WERI-Rb-1 (cell line): ENCODE measurements at regions not wholly inside any gene's neighbourhood (a gene's known extent, or its start where the extent isn't known, plus 50 kb on each side); places are given as distances from the start of the nearest gene placed in this dataset.

Source experiments
- DNase-seq: peaks from one replicate; pipeline ENCODE4 v3.0.0-alpha.2; 2020
- H3K27ac ChIP-seq: fragments of 250-450 bp; sonication (Bioruptor Pico); 2 replicates; pipeline ENCODE4 v1.5.1; 2020; ENCODE audit warnings: mild to moderate bottlenecking, moderate library complexity
- H3K27me3 ChIP-seq: fragments of 250-450 bp; sonication (Bioruptor Pico); 2 replicates; pipeline ENCODE4 v1.5.1; 2021; ENCODE audit warnings: mild to moderate bottlenecking, low read depth, moderate library complexity; ENCODE audit not compliant: insufficient read depth, severe bottlenecking
- H3K36me3 ChIP-seq: fragments of 250-450 bp; sonication (Bioruptor Pico); 2 replicates; pipeline ENCODE4 v1.5.1; 2020; ENCODE audit warnings: mild to moderate bottlenecking, moderate library complexity
- H3K4me3 ChIP-seq: 2 replicates; pipeline ENCODE4 v1.5.1; 2011; ENCODE audit warnings: low read depth, mild to moderate bottlenecking, control low read depth, low read length
- H3K9me3 ChIP-seq: fragments of 250-450 bp; sonication (Bioruptor Pico); 2 replicates; pipeline ENCODE4 v1.5.1; 2021; ENCODE audit warnings: mild to moderate bottlenecking, moderate library complexity; ENCODE audit not compliant: severe bottlenecking
- CTCF ChIP-seq: IDR thresholded peaks from 2 replicates; pipeline ENCODE4 v1.5.1; 2011; ENCODE audit warnings: low read depth, mild to moderate bottlenecking, control low read depth, inconsistent platforms, low read length

DNA sequence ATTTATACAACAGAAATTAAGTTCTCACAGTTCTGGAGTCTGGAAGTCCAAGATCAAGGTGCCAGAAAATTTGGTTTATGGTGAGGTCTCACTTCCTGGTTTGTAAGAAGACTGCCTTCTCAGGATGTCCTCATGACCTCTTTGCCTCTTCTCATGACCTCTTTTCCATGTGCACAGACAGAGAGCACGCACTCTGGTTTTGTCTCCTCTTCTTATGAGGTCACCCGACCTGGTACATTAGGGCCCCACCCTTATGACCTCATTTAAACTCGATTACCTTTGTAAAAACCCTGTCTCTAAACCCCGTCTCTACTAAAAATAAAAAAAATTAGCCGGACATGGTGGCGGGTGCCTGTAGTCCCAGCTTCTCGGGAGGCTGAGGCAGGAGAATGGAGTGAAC is 155.9 kb downstream of the KIT start:
- TF ChIP-seq CTCF = no peak
- Histone ChIP-seq H3K4me3 (no peak overlapping the region), H3K36me3 (no peaks in the 10 kb centered on the region)

DNA sequence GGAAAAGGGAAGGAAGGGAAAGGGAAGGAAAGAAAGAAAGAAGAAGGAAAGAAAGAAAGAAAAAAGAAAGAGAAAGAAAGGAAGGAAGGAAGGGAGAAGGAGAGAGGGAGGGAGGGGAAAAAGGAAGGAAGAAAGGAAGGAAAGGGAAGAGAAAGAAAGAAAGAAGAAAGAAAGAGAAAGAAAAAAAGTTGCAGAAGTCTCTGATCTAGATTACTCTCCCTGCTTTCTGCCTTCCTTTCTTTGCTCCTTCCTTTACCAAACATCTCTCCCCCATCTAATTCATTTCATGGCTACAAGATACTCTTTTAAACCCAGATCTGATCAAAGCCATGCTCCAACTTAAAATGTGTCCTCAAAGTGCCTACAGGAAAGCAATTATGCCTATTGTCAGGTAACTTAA is 148.6 kb downstream of the KIT start:
- no peak overlapping the region for H3K4me3 ChIP-seq
- no peaks in the 10 kb centered on the region for H3K27me3 ChIP-seq
- no peaks in the 10 kb centered on the region for H3K9me3 ChIP-seq
- no peaks in the 10 kb centered on the region for H3K36me3 ChIP-seq
- no peak for DNase-seq
- TF ChIP-seq CTCF = no peak
- no peak overlapping the region for H3K27ac ChIP-seq

More for the DNA sequence above, 155.9 kb downstream of the KIT start:
- Histone ChIP-seq H3K27me3 (peaks cover 8% of the 10 kb centered on the region), H3K27ac (no peak overlapping the region), H3K9me3 (no peaks in the 10 kb centered on the region)
- no peak for DNase-seq

DNA sequence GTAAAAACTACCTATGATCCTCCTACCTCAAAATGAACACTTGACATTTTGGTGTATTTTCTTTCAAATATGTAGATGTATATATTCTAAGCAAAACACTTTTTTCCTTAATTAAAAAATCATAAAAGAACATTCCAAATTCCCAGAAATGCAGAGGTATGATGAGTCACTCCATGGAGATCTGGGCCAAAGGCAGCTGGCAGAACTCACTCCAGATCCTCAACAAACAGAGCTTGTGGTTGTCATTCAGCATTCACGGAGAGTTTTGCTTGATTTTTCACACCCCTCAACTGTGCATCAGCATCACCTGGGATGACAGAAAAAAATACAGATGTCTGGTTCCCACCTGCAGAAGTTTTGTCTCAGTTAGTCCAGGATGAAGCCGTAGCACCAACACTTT is 144.6 kb downstream of the KIT start:
- no peak for DNase-seq

GRCh38 chr4:54800831-54801530 is 143.2 kb downstream of the KIT start:
- Histone ChIP-seq H3K9me3 (no peaks in the 10 kb centered on the region), H3K4me3 (no peak overlapping the region), H3K27me3 (peaks cover 3% of the 10 kb centered on the region), H3K36me3 (no peaks in the 10 kb centered on the region), H3K27ac (no peak overlapping the region)
- TF ChIP-seq CTCF = no peak
- no peak for DNase-seq

More for the DNA sequence above, 144.6 kb downstream of the KIT start:
- TF ChIP-seq CTCF = no peak
- H3K36me3 ChIP-seq = no peaks in the 10 kb centered on the region
- H3K27me3 ChIP-seq = no peaks in the 10 kb centered on the region
- no peaks in the 10 kb centered on the region for H3K9me3 ChIP-seq
- H3K4me3 ChIP-seq = no peak overlapping the region
- H3K27ac ChIP-seq = no peak overlapping the region

GRCh38 chr4:54794579-54794978 is 136.8 kb downstream of the KIT start:
- no peaks in the 10 kb centered on the region for H3K9me3 ChIP-seq
- H3K27ac ChIP-seq = no peak overlapping the region
- no peak for DNase-seq
- H3K27me3 ChIP-seq = peaks cover 4% of the 10 kb centered on the region
- no peak for TF ChIP-seq CTCF
- H3K36me3 ChIP-seq = no peaks in the 10 kb centered on the region
- H3K4me3 ChIP-seq = no peak overlapping the region
